IMR-90 (cell line): ENCODE measurements at regions not wholly inside any gene's neighbourhood (a gene's known extent, or its start where the extent isn't known, plus 50 kb on each side); places are given as distances from the start of the nearest gene placed in this dataset.

ENCODE experiments used
- ATAC-seq: fragments of 200-7000 bp; cut with Tn5 transposase; 2 replicates; pipeline ENCODE4 v1.9.1; 2020; ENCODE audit warnings: low read depth, mild to moderate bottlenecking, moderate library complexity
- BruUV-seq: library from RNA; stranded (reverse); fragments of 400-500 nt; replicated peaks from 2 replicates; lab custom pipeline; 2021; lab: Mats Ljungman, UMichigan
- CTCF ChIA-PET: fragments of 300-600 bp; formaldehyde crosslinking; extraction: SDS; loops from one replicate; lab custom pipeline; 2021; ENCODE audit warnings: antibody characterized with exemption; lab: Yijun Ruan, JAX
- POLR2A ChIA-PET: fragments of 300-600 bp; sonication (Branson Sonifier 250); formaldehyde crosslinking; loops from one replicate; lab custom pipeline; 2022; ENCODE audit warnings: antibody characterized with exemption; ENCODE audit not compliant: unreplicated experiment; lab: Charles Lee
- DNase-seq: peaks from one replicate; pipeline ENCODE4 v3.0.0; 2013
- H2AFZ ChIP-seq: replicated peaks from 2 replicates; pipeline ENCODE3; 2013; ENCODE audit warnings: low read length, mild to moderate bottlenecking; ENCODE audit not compliant: poor library complexity
- H2AK5ac ChIP-seq: 2 replicates; pipeline ENCODE4 v1.6.1; 2013; ENCODE audit warnings: low read depth, low read length, inconsistent platforms
- H2AK9ac ChIP-seq: replicated peaks from 2 replicates; pipeline ENCODE3; 2013; ENCODE audit warnings: mild to moderate bottlenecking, low read depth, low read length, moderate library complexity; ENCODE audit not compliant: poor library complexity
- H2BK120ac ChIP-seq: 2 replicates; pipeline ENCODE4 v1.6.1; 2013; ENCODE audit warnings: low read depth, low read length, inconsistent platforms
- H2BK15ac ChIP-seq: 3 replicates; pipeline ENCODE4 v1.6.1; 2013; ENCODE audit warnings: low read depth, low read length, inconsistent platforms
- H2BK20ac ChIP-seq: 2 replicates; pipeline ENCODE4 v1.6.1; 2013; ENCODE audit warnings: low read depth, mild to moderate bottlenecking, inconsistent platforms, low read length, moderate library complexity
- H2BK5ac ChIP-seq: 2 replicates; pipeline ENCODE4 v1.6.1; 2013; ENCODE audit warnings: mild to moderate bottlenecking, low read depth, low read length, inconsistent platforms; ENCODE audit not compliant: poor library complexity, severe bottlenecking
- H3K14ac ChIP-seq: replicated peaks from 2 replicates; pipeline ENCODE4 v1.6.1; 2013; ENCODE audit warnings: low read depth, low read length, inconsistent platforms
- H3K18ac ChIP-seq: 2 replicates; pipeline ENCODE4 v1.6.1; 2013; ENCODE audit warnings: low read depth, low read length, control low read depth
- H3K23ac ChIP-seq: 2 replicates; pipeline ENCODE4 v1.6.1; 2013; ENCODE audit warnings: low read depth, low read length, inconsistent platforms
- H3K27ac ChIP-seq: 2 replicates; pipeline ENCODE4 v1.5.1; 2013; ENCODE audit warnings: mild to moderate bottlenecking, control low read depth, low read length; ENCODE audit not compliant: insufficient read depth
- H3K27me3 ChIP-seq: 2 replicates; pipeline ENCODE4 v1.6.1; 2013; ENCODE audit warnings: low read length; ENCODE audit not compliant: control insufficient read depth, insufficient read depth
- H3K36me3 ChIP-seq: 2 replicates; pipeline ENCODE4 v1.6.1; 2013; ENCODE audit warnings: low read length, mixed read lengths; ENCODE audit not compliant: control insufficient read depth, insufficient read depth
- H3K4ac ChIP-seq: 2 replicates; pipeline ENCODE4 v1.6.1; 2013; ENCODE audit warnings: low read depth, low read length, inconsistent platforms
- H3K4me1 ChIP-seq: 2 replicates; pipeline ENCODE4 v1.6.1; 2013; ENCODE audit warnings: low read length, mixed read lengths; ENCODE audit not compliant: control insufficient read depth, insufficient read depth
- H3K4me2 ChIP-seq: 2 replicates; pipeline ENCODE4 v1.6.1; 2013; ENCODE audit warnings: low read depth, mild to moderate bottlenecking, control low read depth, low read length, moderate library complexity
- H3K4me3 ChIP-seq: 2 replicates; pipeline ENCODE4 v1.5.1; 2013; ENCODE audit warnings: low read depth, mild to moderate bottlenecking, control low read depth, low read length, moderate library complexity; ENCODE audit not compliant: insufficient read depth
- H3K56ac ChIP-seq: 2 replicates; pipeline ENCODE4 v1.6.1; 2013; ENCODE audit warnings: low read length, inconsistent platforms; ENCODE audit not compliant: insufficient read depth; ENCODE audit errors: extremely low read depth
- H3K79me1 ChIP-seq, 2 experiments: 2 replicates each; pipeline ENCODE4 v1.6.1; 2013; ENCODE audit warnings: low read length in 2 of 2, inconsistent platforms in 1 of 2, low read depth in 1 of 2
- H3K9ac ChIP-seq: 2 replicates; pipeline ENCODE4 v1.6.1; 2013; ENCODE audit warnings: low read depth, low read length, control low read depth
- H3K9me1 ChIP-seq: 2 replicates; pipeline ENCODE4 v1.6.1; 2013; ENCODE audit warnings: low read length, inconsistent platforms; ENCODE audit not compliant: insufficient read depth
- H3K9me3 ChIP-seq: 2 replicates; pipeline ENCODE4 v1.6.1; 2013; ENCODE audit warnings: low read length; ENCODE audit not compliant: control insufficient read depth, insufficient read depth
- H4K20me1 ChIP-seq: 2 replicates; pipeline ENCODE4 v1.6.1; 2013; ENCODE audit warnings: low read length, inconsistent platforms; ENCODE audit not compliant: insufficient read depth
- H4K5ac ChIP-seq: 2 replicates; pipeline ENCODE4 v1.6.1; 2013; ENCODE audit warnings: mild to moderate bottlenecking, low read depth, low read length, control low read depth
- H4K8ac ChIP-seq, 2 experiments: 2 replicates each; pipeline ENCODE4 v1.6.1; 2013; ENCODE audit warnings: low read depth in 2 of 2, low read length in 2 of 2, control low read depth in 1 of 2, inconsistent platforms in 1 of 2
- H4K91ac ChIP-seq: 2 replicates; pipeline ENCODE4 v1.6.1; 2013; ENCODE audit warnings: low read depth, low read length, inconsistent platforms; ENCODE audit not compliant: insufficient read depth
- CEBPB ChIP-seq: IDR thresholded peaks from 2 replicates; pipeline ENCODE4 v1.6.1; 2012; ENCODE audit warnings: low read depth, low read length, improper control_type of control experiment
- MAFK ChIP-seq: IDR thresholded peaks from 2 replicates; pipeline ENCODE4 v1.6.1; 2012; ENCODE audit warnings: low read depth, low read length, improper control_type of control experiment
- MXI1 ChIP-seq: IDR thresholded peaks from 2 replicates; pipeline ENCODE4 v1.6.1; 2012; ENCODE audit warnings: low read depth, mild to moderate bottlenecking, low read length, moderate library complexity, borderline replicate concordance
- RCOR1 ChIP-seq: IDR thresholded peaks from 2 replicates; pipeline ENCODE4 v1.6.1; 2012; ENCODE audit warnings: mild to moderate bottlenecking, low read length, improper control_type of control experiment; ENCODE audit not compliant: insufficient replicate concordance
- RFX5 ChIP-seq: IDR thresholded peaks from 2 replicates; pipeline ENCODE4 v1.8.0; 2012; ENCODE audit warnings: low read depth, mild to moderate bottlenecking, low read length, moderate library complexity
- WGBS, 2 experiments: methylation state at CpG; one replicate each; pipeline versions ENCODE4 v1.1.5 to v1.1.7; 2013; ENCODE audit warnings: missing lambda C conversion rate in 2 of 2; ENCODE audit not compliant: insufficient read length in 1 of 2; ENCODE audit errors: extremely low coverage in 2 of 2; 5-methylcytosine and 5-hydroxymethylcytosine counted together
- dilution Hi-C: fragments of 300-500 bp; cut with HindIII; formaldehyde crosslinking; loops from one replicate; pipeline ENCODE4 v1.14.3; 2018; ENCODE audit warnings: low sequenced_read_pairs; ENCODE audit not compliant: unreplicated experiment
- in situ Hi-C: fragments of 300-500 bp; cut with MboI; formaldehyde crosslinking; loops from 3 replicates; pipeline ENCODE4 v1.14.3; 2019; ENCODE audit warnings: low sequenced_read_pairs, inconsistent platforms, mixed read lengths
- intact Hi-C: fragments of 100-400 bp; cut with micrococcal nuclease; formaldehyde crosslinking; loops from 2 replicates; pipeline ENCODE4 v1.10.0; 2022
- TF ChIP-seq, protein P1 (sequence below): fragments of 150-350 bp; IDR thresholded peaks from 2 replicates; pipeline ENCODE4 v1.6.1; 2017; ENCODE audit warnings: mild to moderate bottlenecking, antibody characterized with exemption, low read length, low read depth
- TF ChIP-seq, protein P2 (sequence below): fragments of 150-350 bp; IDR thresholded peaks from 2 replicates; pipeline ENCODE4 v1.6.1; 2016; ENCODE audit warnings: low read depth, mild to moderate bottlenecking, low read length, moderate library complexity, borderline replicate concordance

DNA sequence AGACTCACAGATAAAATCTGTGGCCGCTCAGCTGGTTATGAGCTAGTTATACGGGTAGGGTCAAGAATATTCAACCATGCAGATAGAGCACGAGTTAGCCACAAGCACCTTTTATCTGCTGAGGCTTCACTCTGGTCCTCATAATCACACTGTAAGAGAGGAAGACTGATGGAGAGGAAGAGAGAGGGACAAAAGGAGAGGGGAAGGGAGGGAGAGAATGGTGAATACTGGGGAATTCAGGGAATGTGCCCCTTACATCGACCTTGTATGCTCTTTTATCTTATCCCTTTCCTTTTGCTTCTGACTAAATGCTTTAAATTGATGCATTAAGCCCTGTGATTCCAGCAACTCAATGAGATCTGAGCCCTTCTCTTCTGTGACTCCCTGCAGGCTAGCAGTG lies 333.1 kb downstream of the DSEL start:
- BruUV-seq: no TSS peak
- Histone ChIP-seq H3K79me1 (no peaks in the 10 kb centered on the region), H4K5ac (no peak overlapping the region), H3K56ac (no peak overlapping the region), H3K4me3 (no peak overlapping the region), H4K91ac (no peak overlapping the region), H2BK20ac (no peak overlapping the region), H3K4me2 (no peak overlapping the region), H3K4ac (no peak overlapping the region), H2AK9ac (no peak overlapping the region), H3K36me3 (no peaks in the 10 kb centered on the region), H3K9me3 (no peaks in the 10 kb centered on the region), H3K4me1 (no peaks in the 10 kb centered on the region), H3K9ac (no peak overlapping the region), H3K18ac (no peak overlapping the region), H4K20me1 (no peaks in the 10 kb centered on the region), H3K27me3 (no peaks in the 10 kb centered on the region; the same call in 1 of the 2 replicates), H2BK120ac (no peak overlapping the region), H3K9me1 (no peaks in the 10 kb centered on the region), H2BK5ac (no peak overlapping the region), H4K8ac (no peak overlapping the region), H3K14ac (no peak overlapping the region), H2AFZ (no peak overlapping the region), H2BK15ac (no peak overlapping the region), H2AK5ac (no peak overlapping the region), H3K23ac (no peak overlapping the region), H3K27ac (no peak overlapping the region)
- ChIA-PET POLR2A (no interaction called here), CTCF (no interaction called here)
- no peak for TF ChIP-seq RCOR1
- TF ChIP-seq MXI1: no peak
- no peak for TF ChIP-seq CEBPB
- TF ChIP-seq, protein P1, sequence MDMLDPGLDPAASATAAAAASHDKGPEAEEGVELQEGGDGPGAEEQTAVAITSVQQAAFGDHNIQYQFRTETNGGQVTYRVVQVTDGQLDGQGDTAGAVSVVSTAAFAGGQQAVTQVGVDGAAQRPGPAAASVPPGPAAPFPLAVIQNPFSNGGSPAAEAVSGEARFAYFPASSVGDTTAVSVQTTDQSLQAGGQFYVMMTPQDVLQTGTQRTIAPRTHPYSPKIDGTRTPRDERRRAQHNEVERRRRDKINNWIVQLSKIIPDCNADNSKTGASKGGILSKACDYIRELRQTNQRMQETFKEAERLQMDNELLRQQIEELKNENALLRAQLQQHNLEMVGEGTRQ: no peak
- no peak for TF ChIP-seq RFX5
- TF ChIP-seq, protein P2, sequence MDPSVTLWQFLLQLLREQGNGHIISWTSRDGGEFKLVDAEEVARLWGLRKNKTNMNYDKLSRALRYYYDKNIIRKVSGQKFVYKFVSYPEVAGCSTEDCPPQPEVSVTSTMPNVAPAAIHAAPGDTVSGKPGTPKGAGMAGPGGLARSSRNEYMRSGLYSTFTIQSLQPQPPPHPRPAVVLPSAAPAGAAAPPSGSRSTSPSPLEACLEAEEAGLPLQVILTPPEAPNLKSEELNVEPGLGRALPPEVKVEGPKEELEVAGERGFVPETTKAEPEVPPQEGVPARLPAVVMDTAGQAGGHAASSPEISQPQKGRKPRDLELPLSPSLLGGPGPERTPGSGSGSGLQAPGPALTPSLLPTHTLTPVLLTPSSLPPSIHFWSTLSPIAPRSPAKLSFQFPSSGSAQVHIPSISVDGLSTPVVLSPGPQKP: no peak
- no peak for TF ChIP-seq MAFK
- no peak for DNase-seq
- dilution Hi-C loops (no loop called here), in situ Hi-C loops (no loop called here), intact Hi-C loops (no loop called here)
- no CpG with 5 or more reads among the region's 4 CpGs for WGBS, 2 experiments
- no peak for ATAC-seq
